ENCODE measurements at regions not wholly inside any gene's neighbourhood (a gene's known extent, or its start where the extent isn't known, plus 50 kb on each side); places are given as distances from the start of the nearest gene placed in this dataset.

- intact Hi-C loops (cut with micrococcal nuclease) = no loop called here
- Histone ChIP-seq H3K27me3 (ENCODE audit: control insufficient read depth in 2 of 2, insufficient read depth in 2 of 2, low read length in 2 of 2) (no peaks in the 10 kb centered on the region), H3K4me3 (replicated peaks in 1 of 3; ENCODE audit: low read depth in 2 of 3, low read length in 3 of 3) (no peak overlapping the region), H3K9me3 (replicated peaks in 1 of 2; ENCODE audit: control insufficient read depth in 1 of 2, insufficient read depth in 1 of 2, low read length in 2 of 2) (peaks cover 0 to 3% of the 10 kb centered on the region in 2 donors), H3K4me2 (replicated peaks; ENCODE audit: extremely low read depth, low read length, poor library complexity, severe bottlenecking) (no peak overlapping the region), H3K79me2 (ENCODE audit: insufficient read depth, low read length) (no peaks in the 10 kb centered on the region), H2AFZ (ENCODE audit: insufficient read depth, low read depth, low read length, poor library complexity, severe bottlenecking) (no peak overlapping the region), H3K27ac (ENCODE audit: low read depth in 1 of 2, low read length in 2 of 2) (no peak overlapping the region), H3K36me3 (replicated peaks in 1 of 2; ENCODE audit: control insufficient read depth in 1 of 2, insufficient read depth in 2 of 2, low read length in 2 of 2) (no peaks in the 10 kb centered on the region), H3K9ac (ENCODE audit: insufficient read depth, low read length, poor library complexity, severe bottlenecking) (no peak overlapping the region), H4K20me1 (ENCODE audit: insufficient read depth, low read length) (no peaks in the 10 kb centered on the region), H3K4me1 (ENCODE audit: control insufficient read depth in 1 of 2, insufficient read depth in 2 of 2, low read length in 2 of 2) (no peaks in the 10 kb centered on the region)
- no peak for DNase-seq
- H3K9me3 Mint-ChIP-seq = peaks cover 0 to 7% (median 3%) of the 10 kb centered on the region in 7 donors
- 96% methylated on average over 4 of the region's 4 CpGs for WGBS (ENCODE audit: insufficient coverage)
- H3K27ac Mint-ChIP-seq = no peak overlapping the region
- peak overlapping the region in 1 of 2 donors; percentile 29 for H3K4me3 Mint-ChIP-seq
- peaks cover 0 to 3% (median 0%) of the 10 kb centered on the region in 3 donors for H3K27me3 Mint-ChIP-seq (ENCODE audit: low read depth in 3 of 3)
- no peaks in the 10 kb centered on the region for H3K4me1 Mint-ChIP-seq
- H3K36me3 Mint-ChIP-seq = no peaks in the 10 kb centered on the region
- no peak for TF ChIP-seq CTCF (IDR thresholded peaks at IDR 0.05)
These were observed 119.9 kb upstream of the TMEM106B start for GRCh38 chr7:12091231-12091630.

GRCh38 chr7:12092499-12093130 lies 118.5 kb upstream of the TMEM106B start:
- H2AFZ ChIP-seq (ENCODE audit: insufficient read depth, low read depth, low read length, poor library complexity, severe bottlenecking) = no peak overlapping the region
- no peak overlapping the region for H3K27ac ChIP-seq (ENCODE audit: low read depth in 1 of 2, low read length in 2 of 2)
- Mint-ChIP-seq H3K9me3 (peaks cover 0 to 7% (median 2%) of the 10 kb centered on the region in 7 donors), H3K27me3 (ENCODE audit: low read depth in 3 of 3) (peaks cover 0 to 2% (median 0%) of the 10 kb centered on the region in 3 donors), H3K36me3 (no peaks in the 10 kb centered on the region), H3K4me1 (no peaks in the 10 kb centered on the region), H3K4me3 (no peak overlapping the region), H3K27ac (no peak overlapping the region)
- TF ChIP-seq CTCF (IDR thresholded peaks at IDR 0.05) = no peak
- intact Hi-C loops (cut with micrococcal nuclease) = no loop called here
- no peak for DNase-seq
- peaks cover 0 to 3% of the 10 kb centered on the region in 2 donors for H3K9me3 ChIP-seq (replicated peaks in 1 of 2; ENCODE audit: control insufficient read depth in 1 of 2, insufficient read depth in 1 of 2, low read length in 2 of 2)
- no peak overlapping the region for H3K4me3 ChIP-seq (replicated peaks in 1 of 3; ENCODE audit: low read depth in 2 of 3, low read length in 3 of 3)
- H3K4me1 ChIP-seq (ENCODE audit: control insufficient read depth in 1 of 2, insufficient read depth in 2 of 2, low read length in 2 of 2) = no peaks in the 10 kb centered on the region
- H4K20me1 ChIP-seq (ENCODE audit: insufficient read depth, low read length) = no peaks in the 10 kb centered on the region
- whole genome bisulfite sequencing (ENCODE audit: insufficient coverage) = 86% methylated on average over 1 of the region's 5 CpGs
- H3K4me2 ChIP-seq (replicated peaks; ENCODE audit: extremely low read depth, low read length, poor library complexity, severe bottlenecking) = no peak overlapping the region
- no peak overlapping the region for H3K9ac ChIP-seq (ENCODE audit: insufficient read depth, low read length, poor library complexity, severe bottlenecking)
- H3K79me2 ChIP-seq (ENCODE audit: insufficient read depth, low read length) = no peaks in the 10 kb centered on the region
- H3K27me3 ChIP-seq (ENCODE audit: control insufficient read depth in 2 of 2, insufficient read depth in 2 of 2, low read length in 2 of 2) = no peaks in the 10 kb centered on the region
- H3K36me3 ChIP-seq (replicated peaks in 1 of 2; ENCODE audit: control insufficient read depth in 1 of 2, insufficient read depth in 2 of 2, low read length in 2 of 2) = no peaks in the 10 kb centered on the region
